Ovary (tissue), 7 donors: ENCODE measurements at regions not wholly inside any gene's neighbourhood (a gene's known extent, or its start where the extent isn't known, plus 50 kb on each side); places are given as distances from the start of the nearest gene placed in this dataset.

Experiments used
- DNase-seq, 5 donors: peaks; one replicate each; pipeline ENCODE4 v3.0.0-alpha.2; 2019 to 2020
- H3K27ac ChIP-seq, 2 donors: fragments of 200-600 bp; one replicate each; pipeline versions ENCODE4 v1.5.1 to v1.8.0; 2019 to 2022
- H3K27me3 ChIP-seq: fragments of 200-600 bp; one replicate; pipeline ENCODE4 v1.8.0; 2022
- H3K36me3 ChIP-seq: fragments of 200-600 bp; sonication (generic); one replicate; pipeline ENCODE4 v1.5.1; 2019
- H3K4me1 ChIP-seq: one replicate; pipeline ENCODE4 v1.8.1; 2013; ENCODE audit warnings: mild to moderate bottlenecking, moderate library complexity; ENCODE audit not compliant: insufficient read depth
- H3K4me3 ChIP-seq: fragments of 200-600 bp; sonication (generic); one replicate; pipeline ENCODE4 v1.5.1; 2017
- H3K9me3 ChIP-seq, 2 donors: fragments of 200-600 bp in 1 of 2; sonication (generic) in 1 of 2; one replicate each; pipeline versions ENCODE4 v1.5.1 to v1.8.1; 2013 to 2019; ENCODE audit warnings: mild to moderate bottlenecking in 1 of 2, moderate library complexity in 1 of 2
- CTCF ChIP-seq, 3 donors: fragments of 450-650 bp in 2 of 3; fragments of 200-600 bp in 1 of 3; IDR thresholded peaks; one replicate each; pipeline versions ENCODE4 v1.5.1 to v1.8.0; 2016 to 2022; ENCODE audit warnings: antibody characterized with exemption in 3 of 3, mild to moderate bottlenecking in 1 of 3
- EP300 ChIP-seq: sonication (generic); formaldehyde crosslinking; IDR thresholded peaks from one replicate; pipeline ENCODE4 v1.6.1; 2017; ENCODE audit warnings: antibody characterized with exemption
- POLR2A ChIP-seq: fragments of 450-650 bp; IDR thresholded peaks from one replicate; pipeline ENCODE4 v1.6.1; 2017; ENCODE audit warnings: antibody characterized with exemption, mild to moderate bottlenecking, moderate library complexity
- WGBS, 3 donors: extraction: QIAGEN DNeasy Blood & Tissue Kit in 1 of 3; methylation state at CpG; one replicate each; pipeline versions ENCODE4 v1.1.5 to v1.1.7; 2013 to 2017; 5-methylcytosine and 5-hydroxymethylcytosine counted together
- intact Hi-C, 4 donors: fragments of 100-400 bp; cut with DNase I; formaldehyde crosslinking; loops; one replicate each; pipeline versions ENCODE4 v1.11.0 to v1.15.1; 2022 to 2023
- donor health status: DM: no; HTN: no; CAD: no; lungs with moderate emphysema.
- donor health status: DM: no; HTN: no; CAD: no.
- donor health status: Bipolar disorder and iron deficiency.
- donor health status: DM: no; HTN: no; CAD: no.
- donor health status: DM: yes; HTN: yes; CAD: no.

DNA sequence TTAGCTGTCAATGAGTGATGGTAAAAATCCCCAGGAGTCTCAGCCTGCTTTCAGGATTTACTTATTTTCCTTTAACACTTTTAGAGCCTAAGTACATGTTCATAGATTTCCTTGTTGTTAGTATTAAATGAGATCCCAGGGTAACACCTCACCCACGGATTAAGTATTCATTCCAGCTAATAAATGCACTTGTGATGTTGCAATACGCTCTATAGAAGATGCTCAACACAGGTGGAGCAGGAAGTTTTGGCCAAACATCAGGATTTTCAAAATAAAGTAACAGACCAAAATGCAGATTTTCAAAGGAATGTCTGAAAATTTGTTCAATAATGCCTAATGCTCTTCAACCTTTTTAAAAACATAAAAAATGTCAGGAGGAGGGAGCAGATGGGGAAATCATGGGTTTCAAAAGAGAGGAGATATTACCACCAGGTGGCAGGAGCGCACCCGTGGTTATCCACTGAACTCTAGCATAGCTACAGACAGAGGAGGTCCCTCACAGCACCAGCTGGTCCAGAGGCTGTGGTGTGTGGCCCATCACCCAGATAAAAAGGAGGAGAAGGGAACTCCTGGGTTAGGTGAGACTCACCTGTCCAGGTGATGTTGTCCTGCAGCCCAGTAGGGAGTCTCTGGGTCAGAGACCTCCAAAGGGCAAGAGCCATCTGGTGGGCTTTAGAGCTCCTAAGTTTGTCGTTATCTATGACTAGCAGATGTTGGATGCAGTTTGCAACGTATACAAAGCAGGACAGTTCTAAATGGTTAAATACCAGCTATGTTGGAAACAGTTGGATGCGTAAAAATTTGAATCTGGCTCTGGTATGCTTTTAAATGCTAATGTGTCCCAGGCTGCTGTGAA is 1158.4 kb upstream of the TMEM132C start:
- intact Hi-C loops, result no loop called here
- H3K27ac ChIP-seq, result no peak overlapping the region
- H3K36me3 ChIP-seq, result no peaks in the 10 kb centered on the region
- H3K4me3 ChIP-seq, result no peak overlapping the region
- H3K9me3 ChIP-seq, result no peaks in the 10 kb centered on the region
- peak in 4 of 5 donors; percentile 7 to 38 (median 19) for DNase-seq
- no peaks in the 10 kb centered on the region for H3K27me3 ChIP-seq
- TF ChIP-seq EP300 (no peak), CTCF (IDR thresholded peaks at IDR 0.05) (peak in 1 of 3 donors; percentile 7), POLR2A (no peak)
- 35 to 39% (median 35%) methylated on average over 7 of the region's 7 CpGs for WGBS, 3 donors
- H3K4me1 ChIP-seq, result no peaks in the 10 kb centered on the region

DNA sequence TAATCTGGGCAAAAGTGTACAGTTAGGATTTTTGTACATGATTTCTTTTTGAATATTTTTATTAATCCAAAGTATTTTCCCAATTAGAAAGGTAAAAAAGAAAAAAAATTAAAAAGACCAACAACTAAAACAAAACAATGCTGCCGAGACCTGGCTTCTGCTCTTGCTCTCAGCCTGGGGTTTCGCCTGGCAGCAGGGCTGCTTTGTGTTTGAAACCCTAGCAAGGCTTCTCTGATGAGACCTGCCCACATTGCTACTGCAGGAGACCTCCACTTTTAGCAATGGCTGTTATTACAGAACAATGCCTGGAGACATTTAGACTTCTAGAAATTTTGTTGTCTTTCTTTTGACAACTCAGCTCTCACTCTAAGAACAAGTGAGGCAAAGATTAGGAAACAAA is 1153.0 kb upstream of the TMEM132C start:
- H3K27me3 ChIP-seq, result no peaks in the 10 kb centered on the region
- H3K27ac ChIP-seq, result no peak overlapping the region
- H3K4me1 ChIP-seq, result no peaks in the 10 kb centered on the region
- H3K36me3 ChIP-seq, result no peaks in the 10 kb centered on the region
- no peaks in the 10 kb centered on the region for H3K9me3 ChIP-seq
- no peak overlapping the region for H3K4me3 ChIP-seq
- intact Hi-C loops, result loop anchor here in 1 of 4 donors (5.0 kb wide), 1 partner anchor 1423 kb away; no protein-coding TSS in a partner anchor
- DNase-seq, result no peak
- WGBS, 3 donors, result 31 to 51% (median 38%) methylated on average over 2 of the region's 2 CpGs
- TF ChIP-seq CTCF (IDR thresholded peaks at IDR 0.05), result no peak
- TF ChIP-seq EP300, result no peak
- TF ChIP-seq POLR2A, result no peak

- no peaks in the 10 kb centered on the region for H3K4me1 ChIP-seq
- DNase-seq, result no peak
- H3K4me3 ChIP-seq, result no peak overlapping the region
- TF ChIP-seq EP300 (no peak), POLR2A (no peak), CTCF (IDR thresholded peaks at IDR 0.05) (no peak)
- H3K27me3 ChIP-seq, result no peaks in the 10 kb centered on the region
- intact Hi-C loops, result no loop called here
- H3K27ac ChIP-seq, result no peak overlapping the region
- H3K9me3 ChIP-seq, result no peaks in the 10 kb centered on the region
- 53 to 56% (median 54%) methylated on average over 4 of the region's 4 CpGs for WGBS, 3 donors
- H3K36me3 ChIP-seq, result no peaks in the 10 kb centered on the region
These were observed 1151.4 kb upstream of the TMEM132C start for GRCh38 chr12:127115468-127116035.

DNA sequence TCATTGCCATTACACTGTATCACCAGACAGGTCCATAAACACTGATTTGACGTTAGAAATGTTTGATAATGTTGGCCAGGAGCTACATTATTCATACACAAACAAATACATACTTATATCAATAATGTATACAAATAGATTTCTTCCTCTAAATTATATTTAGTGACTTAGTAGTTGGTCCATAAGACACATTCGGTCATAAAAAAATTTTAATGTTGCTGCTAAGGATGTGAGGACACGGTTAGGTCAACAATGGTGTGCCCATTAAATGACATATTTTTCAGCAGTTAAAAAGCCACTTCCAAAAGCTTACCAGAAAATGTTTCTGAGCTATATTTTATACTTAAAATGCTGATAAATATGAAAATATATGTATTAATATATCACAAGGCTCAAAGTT is 1148.7 kb upstream of the TMEM132C start:
- DNase-seq, result no peak
- WGBS, 3 donors, result 79 to 81% (median 79%) methylated on average over 3 of the region's 3 CpGs
- no peaks in the 10 kb centered on the region for H3K27me3 ChIP-seq
- H3K4me3 ChIP-seq, result no peak overlapping the region
- intact Hi-C loops, result no loop called here
- H3K9me3 ChIP-seq, result no peaks in the 10 kb centered on the region
- no peaks in the 10 kb centered on the region for H3K4me1 ChIP-seq
- TF ChIP-seq POLR2A, result no peak
- no peak for TF ChIP-seq EP300
- no peak for TF ChIP-seq CTCF (IDR thresholded peaks at IDR 0.05)
- H3K27ac ChIP-seq, result no peak overlapping the region
- H3K36me3 ChIP-seq, result no peaks in the 10 kb centered on the region
